CD4-positive, CD25-positive, alpha-beta regulatory T cell (primary cell): ENCODE measurements at regions not wholly inside any gene's neighbourhood (a gene's known extent, or its start where the extent isn't known, plus 50 kb on each side); places are given as distances from the start of the nearest gene placed in this dataset.

Experiments
- ATAC-seq, 2 donors: fragments of 150-1000 bp; cut with Tn5 transposase; one replicate each; pipeline ENCODE4 v1.10.0; 2021; ENCODE audit warnings: low read depth in 2 of 2, moderate number of reproducible peaks in 2 of 2, moderate library complexity in 1 of 2
- DNase-seq, 3 donors: peaks; one replicate each; pipeline versions ENCODE4 v3.0.0 to v3.0.0-alpha.2; 2012 to 2022; ENCODE audit warnings: mixed read lengths in 1 of 3
- H3K27ac ChIP-seq: one replicate; pipeline ENCODE4 v1.7.0; 2013; ENCODE audit warnings: mild to moderate bottlenecking, low read length; ENCODE audit not compliant: insufficient read depth, poor library complexity, severe bottlenecking
- H3K27me3 ChIP-seq: one replicate; pipeline ENCODE4 v1.7.0; 2013; ENCODE audit warnings: low read length; ENCODE audit not compliant: control insufficient read depth, insufficient read depth
- H3K36me3 ChIP-seq: one replicate; pipeline ENCODE4 v1.7.0; 2013; ENCODE audit warnings: mild to moderate bottlenecking, low read length, moderate library complexity; ENCODE audit not compliant: control insufficient read depth, insufficient read depth
- H3K4me1 ChIP-seq: 2 replicates; pipeline ENCODE4 v1.7.0; 2013; ENCODE audit warnings: mild to moderate bottlenecking, low read length; ENCODE audit not compliant: insufficient read depth, control insufficient read depth, poor library complexity, severe bottlenecking
- H3K4me3 ChIP-seq: one replicate; pipeline ENCODE4 v1.7.0; 2013; ENCODE audit warnings: low read depth, mild to moderate bottlenecking, low read length, moderate library complexity
- H3K9me3 ChIP-seq, 2 experiments: 1 replicate in 1 of 2; 2 replicates in 1 of 2; pipeline ENCODE4 v1.7.0; 2013; ENCODE audit warnings: low read length in 2 of 2, mild to moderate bottlenecking in 1 of 2, moderate library complexity in 1 of 2; ENCODE audit not compliant: control insufficient read depth in 2 of 2
- H3K27ac Mint-ChIP-seq, 3 donors: one replicate each; pipeline ENCODE4 v1.8.0; 2020 to 2022; ENCODE audit warnings: mild to moderate bottlenecking in 3 of 3, mixed read lengths in 3 of 3, moderate library complexity in 2 of 3
- H3K27me3 Mint-ChIP-seq: one replicate; pipeline ENCODE4 v1.8.0; 2022; ENCODE audit warnings: mild to moderate bottlenecking, mixed read lengths
- H3K36me3 Mint-ChIP-seq: one replicate; pipeline ENCODE4 v1.8.0; 2020; ENCODE audit warnings: mixed read lengths
- H3K4me1 Mint-ChIP-seq, 4 donors: one replicate each; pipeline ENCODE4 v1.8.0; 2020 to 2022; ENCODE audit warnings: mixed read lengths in 4 of 4, mild to moderate bottlenecking in 1 of 4
- H3K4me3 Mint-ChIP-seq, 4 donors: one replicate each; pipeline ENCODE4 v1.8.0; 2020 to 2022; ENCODE audit warnings: mild to moderate bottlenecking in 4 of 4, mixed read lengths in 4 of 4, moderate library complexity in 3 of 4
- H3K9me3 Mint-ChIP-seq, 7 donors: one replicate each; pipeline ENCODE4 v1.8.0; 2020 to 2022; ENCODE audit warnings: mixed read lengths in 7 of 7, mild to moderate bottlenecking in 3 of 7, moderate library complexity in 2 of 7

GRCh38 chr1:234777856-234778220 lies 167.9 kb upstream of the IRF2BP2 start:
- peaks cover under 1% of the 10 kb centered on the region for H3K4me1 ChIP-seq

GRCh38 chr1:234776876-234777855 lies 167.2 kb upstream of the IRF2BP2 start:
- Mint-ChIP-seq H3K9me3 (peaks cover 0 to 2% (median 0%) of the 10 kb centered on the region in 7 donors), H3K36me3 (no peaks in the 10 kb centered on the region), H3K4me1 (peaks cover 5 to 8% (median 6%) of the 10 kb centered on the region in 4 donors), H3K27me3 (peaks cover 6% of the 10 kb centered on the region), H3K27ac (no peak overlapping the region), H3K4me3 (no peak overlapping the region)
- Histone ChIP-seq H3K4me3 (no peak overlapping the region), H3K9me3 (no peaks in the 10 kb centered on the region), H3K4me1 (peaks cover 8% of the 10 kb centered on the region), H3K36me3 (no peaks in the 10 kb centered on the region), H3K27ac (no peak overlapping the region), H3K27me3 (peaks cover 21% of the 10 kb centered on the region)
- DNase-seq, result no peak
- no peak for ATAC-seq

More at GRCh38 chr1:234777856-234778220, 167.9 kb upstream of the IRF2BP2 start:
- peaks cover 0 to 2% (median 0%) of the 10 kb centered on the region in 7 donors for H3K9me3 Mint-ChIP-seq
- peaks cover 0 to 2% (median under 1%) of the 10 kb centered on the region in 4 donors for H3K4me1 Mint-ChIP-seq
- no peak overlapping the region for H3K4me3 Mint-ChIP-seq
- H3K27ac Mint-ChIP-seq, result no peak overlapping the region
- ATAC-seq (no peak), DNase-seq (no peak)
- H3K36me3 Mint-ChIP-seq, result no peaks in the 10 kb centered on the region
- H3K27me3 ChIP-seq, result peaks cover 23% of the 10 kb centered on the region
- peaks cover under 1% of the 10 kb centered on the region for H3K27me3 Mint-ChIP-seq
- H3K4me3 ChIP-seq, result no peak overlapping the region
- no peaks in the 10 kb centered on the region for H3K9me3 ChIP-seq
- H3K27ac ChIP-seq, result no peak overlapping the region
- no peaks in the 10 kb centered on the region for H3K36me3 ChIP-seq

GRCh38 chr1:234776256-234776875 lies 166.4 kb upstream of the IRF2BP2 start:
- peaks cover 0 to 2% (median 0%) of the 10 kb centered on the region in 7 donors for H3K9me3 Mint-ChIP-seq
- peaks cover 14% of the 10 kb centered on the region for H3K27me3 ChIP-seq
- H3K4me3 Mint-ChIP-seq, result no peak overlapping the region
- H3K36me3 Mint-ChIP-seq, result no peaks in the 10 kb centered on the region
- peaks cover 16% of the 10 kb centered on the region for H3K4me1 ChIP-seq
- H3K36me3 ChIP-seq, result no peaks in the 10 kb centered on the region
- ATAC-seq (no peak), DNase-seq (no peak)
- H3K4me1 Mint-ChIP-seq, result peaks cover 10 to 16% (median 12%) of the 10 kb centered on the region in 4 donors
- H3K27ac ChIP-seq, result no peak overlapping the region
- H3K4me3 ChIP-seq, result no peak overlapping the region
- H3K27me3 Mint-ChIP-seq, result peaks cover 6% of the 10 kb centered on the region
- no peak overlapping the region for H3K27ac Mint-ChIP-seq
- H3K9me3 ChIP-seq, result no peaks in the 10 kb centered on the region

GRCh38 chr1:234775477-234776246 lies 165.7 kb upstream of the IRF2BP2 start:
- Mint-ChIP-seq H3K9me3 (peaks cover 0 to 2% (median 0%) of the 10 kb centered on the region in 7 donors), H3K36me3 (no peaks in the 10 kb centered on the region), H3K4me1 (peaks cover 10 to 23% (median 16%) of the 10 kb centered on the region in 4 donors), H3K4me3 (no peak overlapping the region), H3K27me3 (peaks cover 6% of the 10 kb centered on the region), H3K27ac (no peak overlapping the region)
- Histone ChIP-seq H3K4me3 (no peak overlapping the region), H3K4me1 (peaks cover 17% of the 10 kb centered on the region), H3K27me3 (peaks cover 10% of the 10 kb centered on the region), H3K9me3 (no peaks in the 10 kb centered on the region), H3K27ac (no peak overlapping the region), H3K36me3 (no peaks in the 10 kb centered on the region)
- DNase-seq (no peak), ATAC-seq (no peak)

GRCh38 chr1:234774971-234775370 lies 165.0 kb upstream of the IRF2BP2 start:
- H3K9me3 ChIP-seq, result no peaks in the 10 kb centered on the region
- peaks cover 17% of the 10 kb centered on the region for H3K4me1 ChIP-seq
- H3K27me3 Mint-ChIP-seq, result peaks cover 6% of the 10 kb centered on the region
- no peaks in the 10 kb centered on the region for H3K36me3 Mint-ChIP-seq
- H3K4me3 ChIP-seq, result no peak overlapping the region
- H3K4me1 Mint-ChIP-seq, result peaks cover 10 to 29% (median 16%) of the 10 kb centered on the region in 4 donors
- peaks cover 8% of the 10 kb centered on the region for H3K27me3 ChIP-seq
- H3K27ac Mint-ChIP-seq, result peak overlapping the region in 1 of 3 donors; percentile 6
- H3K27ac ChIP-seq, result no peak overlapping the region
- no peak for DNase-seq
- ATAC-seq, result no peak
- peaks cover 0 to 2% (median 0%) of the 10 kb centered on the region in 7 donors for H3K9me3 Mint-ChIP-seq
- H3K36me3 ChIP-seq, result no peaks in the 10 kb centered on the region
- H3K4me3 Mint-ChIP-seq, result no peak overlapping the region

GRCh38 chr1:234773936-234774677 lies 164.1 kb upstream of the IRF2BP2 start:
- Histone ChIP-seq H3K27ac (no peak overlapping the region), H3K27me3 (peaks cover 5% of the 10 kb centered on the region), H3K4me1 (peaks cover 24% of the 10 kb centered on the region), H3K4me3 (no peak overlapping the region), H3K36me3 (no peaks in the 10 kb centered on the region), H3K9me3 (no peaks in the 10 kb centered on the region)
- Mint-ChIP-seq H3K36me3 (no peaks in the 10 kb centered on the region), H3K4me1 (peaks cover 10 to 38% (median 20%) of the 10 kb centered on the region in 4 donors), H3K27me3 (peaks cover 6% of the 10 kb centered on the region), H3K9me3 (peaks cover 0 to 2% (median 0%) of the 10 kb centered on the region in 7 donors), H3K4me3 (no peak overlapping the region), H3K27ac (peak overlapping the region in 1 of 3 donors; percentile 65)
- ATAC-seq, result no peak
- DNase-seq, result no peak
